Pancreas (tissue), 10 donors: ENCODE measurements at regions not wholly inside any gene's neighbourhood (a gene's known extent, or its start where the extent isn't known, plus 50 kb on each side); places are given as distances from the start of the nearest gene placed in this dataset.

ENCODE experiments used
- ATAC-seq, 4 donors: fragments of 200-7000 bp; cut with Tn5 transposase; one replicate each; pipeline versions ENCODE4 v1.8.0 to v1.9.1; 2020; ENCODE audit warnings: mild to moderate bottlenecking in 4 of 4, moderate library complexity in 4 of 4
- DNase-seq, 6 donors: peaks; one replicate each; pipeline ENCODE4 v3.0.0-alpha.2; 2020
- FAIRE-seq: peaks from 2 replicates; lab custom pipeline; 2012; peaks lifted over from hg19 to GRCh38; lab: Jason Lieb, UNC
- H3K27ac ChIP-seq, 4 donors: fragments of 200-600 bp; sonication (generic); 1 replicate in 3 of 4; 2 replicates in 1 of 4; pipeline versions ENCODE4 v1.5.0 to v1.8.0; 2020
- H3K27me3 ChIP-seq, 4 donors: fragments of 200-600 bp; one replicate each; pipeline ENCODE4 v1.8.0; 2021
- H3K36me3 ChIP-seq, 3 donors: fragments of 200-600 bp; sonication (generic) in 1 of 3; one replicate each; pipeline versions ENCODE4 v1.5.0 to v1.8.0; 2020 to 2021
- H3K4me1 ChIP-seq, 3 donors: fragments of 200-600 bp; one replicate each; pipeline ENCODE4 v1.8.0; 2021
- H3K4me3 ChIP-seq, 4 donors: fragments of 200-600 bp; sonication (generic) in 2 of 4; one replicate each; pipeline versions ENCODE4 v1.5.0 to v1.8.0; 2020 to 2021
- H3K9me3 ChIP-seq, 4 donors: fragments of 200-600 bp; one replicate each; pipeline ENCODE4 v1.8.0; 2021
- CTCF ChIP-seq, 4 donors: fragments of 200-600 bp; sonication (generic) in 3 of 4; IDR thresholded peaks; one replicate each; pipeline versions ENCODE4 v1.5.0 to v1.8.0; 2021; ENCODE audit warnings: antibody characterized with exemption in 4 of 4
- WGBS, 2 donors: extraction: QIAGEN DNeasy Blood & Tissue Kit; methylation state at CpG; one replicate each; pipeline ENCODE4 v1.1.7; 2013; 5-methylcytosine and 5-hydroxymethylcytosine counted together
- intact Hi-C, 3 donors: fragments of 100-400 bp; cut with DNase I; formaldehyde crosslinking; loops; one replicate each; pipeline versions ENCODE4 v1.11.1 to v1.14.2; 2022
- donor health status: healthy with polysubstance abuse.
- donor health status: DM: no; HTN: no; CAD: no; lungs with moderate emphysema.
- donor health status: DM: no; HTN: no; CAD: no.
- donor health status: control.
- donor health status: control.
- donor health status: Bipolar disorder and iron deficiency.
- donor health status: DM: yes; HTN: yes; CAD: no.
- donor health status: DM: no; HTN: no; CAD: no.
- donor health status: DM: no; HTN: no; CAD: no.
- donor health status: DM: yes; HTN: yes; CAD: no.

GRCh38 chr1:81364088-81364487 lies 436.6 kb upstream of the ADGRL2 start:
- no peaks in the 10 kb centered on the region for H3K9me3 ChIP-seq
- no peak for TF ChIP-seq CTCF (IDR thresholded peaks at IDR 0.05)
- no peak overlapping the region for H3K27ac ChIP-seq
- no peaks in the 10 kb centered on the region for H3K36me3 ChIP-seq
- WGBS, 2 donors: 88 to 93% methylated on average over 1 of the region's 1 CpG
- DNase-seq: no peak
- intact Hi-C loops: no loop called here
- ATAC-seq: no peak
- no peak overlapping the region for H3K4me3 ChIP-seq
- H3K4me1 ChIP-seq: no peaks in the 10 kb centered on the region
- H3K27me3 ChIP-seq: no peaks in the 10 kb centered on the region
- FAIRE-seq: no peak

- H3K4me3 ChIP-seq: no peak overlapping the region
- no peaks in the 10 kb centered on the region for H3K27me3 ChIP-seq
- H3K9me3 ChIP-seq: no peaks in the 10 kb centered on the region
- DNase-seq (no peak), ATAC-seq (no peak), FAIRE-seq (no peak)
- TF ChIP-seq CTCF (IDR thresholded peaks at IDR 0.05): no peak
- no peak overlapping the region for H3K27ac ChIP-seq
- no peaks in the 10 kb centered on the region for H3K4me1 ChIP-seq
- 63 to 65% methylated on average over 1 of the region's 1 CpG for WGBS, 2 donors
- intact Hi-C loops: no loop called here
- no peaks in the 10 kb centered on the region for H3K36me3 ChIP-seq
Measured at GRCh38 chr1:81358151-81358550, 442.6 kb upstream of the ADGRL2 start.

- 63 to 67% methylated on average over 5 of the region's 5 CpGs for WGBS, 2 donors
- H3K9me3 ChIP-seq: no peaks in the 10 kb centered on the region
- intact Hi-C loops: no loop called here
- no peaks in the 10 kb centered on the region for H3K36me3 ChIP-seq
- no peaks in the 10 kb centered on the region for H3K4me1 ChIP-seq
- no peaks in the 10 kb centered on the region for H3K27me3 ChIP-seq
- TF ChIP-seq CTCF (IDR thresholded peaks at IDR 0.05): no peak
- DNase-seq (no peak), FAIRE-seq (no peak), ATAC-seq (no peak)
- no peak overlapping the region for H3K4me3 ChIP-seq
- H3K27ac ChIP-seq: no peak overlapping the region
Measured at GRCh38 chr1:81351864-81352263, 448.9 kb upstream of the ADGRL2 start.

GRCh38 chr1:81349194-81349965 lies 451.4 kb upstream of the ADGRL2 start:
- Histone ChIP-seq H3K9me3 (no peaks in the 10 kb centered on the region), H3K27ac (no peak overlapping the region), H3K27me3 (peaks cover 0 to 4% (median 0%) of the 10 kb centered on the region in 4 donors), H3K4me3 (no peak overlapping the region), H3K4me1 (no peaks in the 10 kb centered on the region), H3K36me3 (no peaks in the 10 kb centered on the region)
- intact Hi-C loops: no loop called here
- TF ChIP-seq CTCF (IDR thresholded peaks at IDR 0.05): no peak
- WGBS, 2 donors: 33 to 41% methylated on average over 3 of the region's 3 CpGs
- DNase-seq (no peak), FAIRE-seq (no peak), ATAC-seq (peak in 1 of 4 donors; percentile 31)

- TF ChIP-seq CTCF (IDR thresholded peaks at IDR 0.05): no peak
- intact Hi-C loops: no loop called here
- Histone ChIP-seq H3K9me3 (no peaks in the 10 kb centered on the region), H3K27ac (no peak overlapping the region), H3K4me1 (no peaks in the 10 kb centered on the region), H3K36me3 (no peaks in the 10 kb centered on the region), H3K4me3 (no peak overlapping the region), H3K27me3 (peaks cover 0 to 4% (median 0%) of the 10 kb centered on the region in 4 donors)
- ATAC-seq (peak in 1 of 4 donors; percentile 39), FAIRE-seq (no peak), DNase-seq (no peak)
- WGBS, 2 donors: 65 to 68% methylated on average over 2 of the region's 2 CpGs
Measured at GRCh38 chr1:81345110-81345509, 455.6 kb upstream of the ADGRL2 start.
